CD4-positive, alpha-beta T cell treated with Interleukin-17A for 1 hour (primary cell): ENCODE measurements at regions not wholly inside any gene's neighbourhood (a gene's known extent, or its start where the extent isn't known, plus 50 kb on each side); places are given as distances from the start of the nearest gene placed in this dataset.
"Not testable (repeated sequence)": the region's sequence is repeated elsewhere in the genome, so short reads cannot be mapped to it uniquely, and the experiment has no call there.

Experiments used
- DNase-seq: peaks from one replicate; pipeline ENCODE4 v3.0.0-alpha.2; 2020

GRCh38 chr2:40584432-40584831 is 132.5 kb upstream of the SLC8A1 start:
- DNase-seq, result no peak

DNA sequence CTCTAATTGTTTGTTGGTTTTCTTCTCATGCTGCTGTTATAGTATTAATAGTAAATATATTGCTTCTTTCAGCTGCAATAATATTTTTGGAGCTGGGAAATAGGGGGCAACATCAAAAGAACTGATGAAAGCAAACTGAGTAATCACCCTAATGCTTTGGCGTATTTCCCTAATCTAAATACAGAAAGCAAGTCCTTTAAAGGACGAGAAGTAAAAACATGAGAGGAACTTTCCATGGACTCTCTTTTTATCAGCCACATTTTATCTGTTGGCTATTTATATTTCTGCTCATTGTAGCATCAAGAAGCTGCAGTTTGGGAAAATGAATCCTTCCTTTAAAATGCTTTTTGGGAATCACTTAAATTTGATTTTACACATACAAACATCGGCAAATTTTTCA is 139.9 kb upstream of the SLC8A1 start:
- no peak for DNase-seq

DNA sequence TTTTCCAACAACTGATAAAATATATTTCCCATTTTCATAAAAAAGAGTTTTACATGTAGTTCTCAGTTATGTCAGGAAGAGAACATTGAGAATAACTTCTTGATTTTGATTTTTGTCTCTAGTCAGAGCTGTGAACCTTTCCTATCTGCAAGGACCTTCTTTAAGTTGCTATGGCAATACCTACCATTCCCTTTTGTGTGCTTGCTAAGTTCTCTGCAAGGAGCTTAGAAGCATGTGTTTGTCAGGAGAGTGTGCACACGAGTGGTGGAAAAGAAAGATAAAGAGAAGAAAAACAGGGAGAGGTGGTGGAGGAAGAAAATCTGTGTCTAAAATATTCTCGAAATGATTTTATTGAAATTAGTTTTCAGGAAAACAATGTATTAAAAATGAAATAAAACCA is 140.3 kb upstream of the SLC8A1 start:
- DNase-seq, result no peak

DNA sequence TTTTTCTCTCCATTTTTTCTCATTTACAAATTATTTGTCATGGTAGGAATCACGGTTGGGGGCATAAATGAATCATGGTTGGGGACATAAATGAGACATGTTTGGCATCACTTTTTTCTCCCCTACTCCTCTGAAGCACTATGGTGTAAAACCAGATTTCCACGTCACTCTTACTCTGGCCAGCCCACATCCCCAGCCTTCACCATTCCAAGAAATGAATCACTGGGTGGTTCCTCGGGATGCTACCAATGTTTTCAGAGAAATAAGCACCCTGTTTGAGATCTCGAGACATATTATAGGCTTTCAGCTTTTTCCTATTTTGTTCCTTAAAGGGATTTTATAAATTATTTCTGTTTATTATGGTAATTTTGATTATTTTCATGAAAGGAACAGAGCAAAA is 155.0 kb upstream of the SLC8A1 start:
- no peak for DNase-seq

- no peak for DNase-seq
Observed at GRCh38 chr2:40611196-40611595, 159.3 kb upstream of the SLC8A1 start.

- DNase-seq, result no peak
Observed at GRCh38 chr2:40625849-40626248, 174.0 kb upstream of the SLC8A1 start.

DNA sequence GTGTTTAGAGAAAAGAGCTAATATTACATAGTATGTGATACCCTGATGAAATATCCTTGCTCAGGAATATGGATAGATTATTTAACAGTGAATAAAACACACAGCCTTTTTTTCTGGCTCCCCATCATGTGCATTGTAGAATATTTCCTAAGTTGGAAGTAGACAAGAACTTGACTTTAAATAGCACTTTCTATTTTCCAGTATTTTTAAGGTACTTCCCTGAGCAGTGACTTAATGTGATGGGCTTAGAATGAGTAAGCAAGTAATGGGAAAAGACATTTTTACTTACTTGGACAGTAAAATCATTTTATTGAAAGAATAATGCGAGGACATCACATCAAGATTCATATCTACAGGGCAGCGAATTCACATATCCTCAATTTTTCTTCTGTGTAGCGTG is 176.7 kb upstream of the SLC8A1 start:
- no peak for DNase-seq

- DNase-seq, result no peak
Observed at GRCh38 chr2:40629768-40630434, 178.0 kb upstream of the SLC8A1 start.

DNA sequence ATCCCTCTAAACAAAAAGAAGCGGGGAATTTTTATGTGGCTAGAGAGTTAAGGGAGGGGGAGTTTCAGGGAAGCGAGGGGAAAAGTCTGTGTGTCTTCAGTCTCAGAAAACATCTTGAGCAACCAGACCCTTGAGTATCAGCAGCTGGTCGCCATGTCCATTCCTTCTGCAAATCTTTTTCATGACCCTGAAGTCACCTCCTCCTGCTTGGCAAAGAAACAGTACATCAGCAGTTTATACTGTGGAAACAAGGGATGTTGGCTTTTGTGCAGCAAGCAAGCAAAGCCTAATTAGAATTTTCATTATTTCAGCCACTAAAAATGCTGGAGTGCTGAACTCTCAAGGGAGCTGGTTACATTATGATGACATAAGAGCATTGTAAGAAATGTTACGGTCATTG is 187.4 kb upstream of the SLC8A1 start:
- no peak for DNase-seq

DNA sequence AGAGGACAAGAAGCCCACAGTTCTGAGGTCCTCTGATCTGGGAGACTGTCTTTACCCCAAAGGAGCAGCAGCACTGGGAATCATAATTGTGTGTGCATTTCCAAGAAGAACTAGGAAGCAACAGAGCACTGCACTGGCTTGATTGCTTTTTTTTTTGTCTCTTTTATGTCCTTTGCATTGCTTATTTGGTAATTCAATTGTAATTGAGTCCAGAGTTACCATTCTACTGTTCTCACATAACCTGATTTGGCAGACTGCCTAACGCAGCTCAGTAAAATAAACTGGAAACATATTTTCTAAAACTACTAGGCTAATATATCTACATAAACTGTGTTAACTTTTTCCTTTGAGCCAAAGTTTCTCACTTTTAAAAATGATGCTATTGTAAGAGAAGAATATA is 190.3 kb upstream of the SLC8A1 start:
- DNase-seq, result no peak

DNA sequence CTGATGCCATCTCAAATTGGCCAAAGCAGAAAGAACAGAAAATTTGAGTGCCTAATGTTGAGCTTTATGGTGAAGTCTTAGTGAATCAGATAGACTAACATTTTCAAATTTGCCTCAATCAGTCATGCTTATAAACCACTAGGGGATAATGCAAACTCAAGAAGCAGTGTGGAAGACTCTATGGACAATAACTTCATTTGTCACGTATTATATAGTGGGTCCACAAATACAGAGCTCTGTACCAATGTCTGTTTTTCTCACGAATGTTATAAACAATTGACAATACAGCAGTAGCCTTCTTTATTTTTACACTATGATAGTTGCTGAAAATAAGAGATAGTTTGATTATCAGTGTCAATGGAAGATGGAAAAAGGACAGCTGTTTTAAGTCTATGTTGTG is 190.8 kb upstream of the SLC8A1 start:
- DNase-seq, result no peak

DNA sequence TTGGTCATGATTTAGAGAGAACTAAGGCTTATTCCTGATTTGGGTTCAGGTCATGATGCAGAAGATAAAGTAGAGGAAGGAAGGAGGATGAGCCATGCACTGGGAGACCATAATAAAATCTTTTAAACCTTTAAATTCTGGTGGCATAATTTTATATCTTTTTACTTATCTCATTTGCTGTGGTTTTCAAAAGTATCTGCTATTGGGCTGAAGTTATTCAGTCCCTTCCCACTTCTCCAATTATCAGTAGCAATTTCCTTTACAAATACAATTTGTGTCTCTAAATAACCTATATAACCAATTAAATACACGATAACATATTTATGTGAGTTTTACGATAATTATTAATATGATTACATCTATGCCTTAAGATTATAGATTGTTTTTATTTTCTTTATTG is 194.8 kb upstream of the SLC8A1 start:
- DNase-seq, result no peak

DNA sequence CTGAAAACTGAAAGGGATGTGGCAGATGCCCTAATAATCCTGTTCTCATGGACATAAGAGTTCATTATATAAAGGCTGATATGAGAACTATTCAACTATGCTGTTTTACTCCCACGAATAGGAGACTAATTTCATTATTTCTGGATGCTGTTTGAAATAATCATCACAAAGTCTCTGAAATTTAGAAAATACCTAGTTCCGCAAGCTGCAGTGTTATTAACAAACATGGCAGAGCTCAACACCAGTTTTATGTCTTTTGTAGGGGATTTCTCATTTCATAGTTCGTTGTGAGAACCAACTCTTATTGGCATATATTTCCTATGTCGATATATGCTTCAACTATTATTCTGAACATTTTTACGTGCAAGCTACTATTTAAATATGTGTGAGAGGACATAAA is 200.3 kb upstream of the SLC8A1 start:
- DNase-seq, result no peak

DNA sequence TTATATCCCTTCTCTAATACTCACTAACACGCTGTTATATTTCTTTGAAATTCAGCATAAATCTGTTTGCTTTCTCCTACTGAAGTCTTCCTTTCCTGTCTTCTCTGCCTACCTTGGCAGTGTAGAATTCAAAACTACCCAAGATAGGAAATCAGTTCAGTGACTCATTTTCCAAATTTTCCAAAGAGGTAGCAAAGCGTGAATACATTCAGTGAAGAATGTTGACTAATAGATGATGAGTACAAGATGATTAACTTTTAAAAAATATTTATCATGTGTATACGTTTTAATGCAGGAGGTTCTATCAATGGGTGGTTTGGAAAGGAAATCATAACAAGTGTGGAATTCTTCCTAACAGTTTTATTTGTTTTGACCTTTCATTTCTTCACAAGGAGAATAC is 201.9 kb upstream of the SLC8A1 start:
- no peak for DNase-seq

DNA sequence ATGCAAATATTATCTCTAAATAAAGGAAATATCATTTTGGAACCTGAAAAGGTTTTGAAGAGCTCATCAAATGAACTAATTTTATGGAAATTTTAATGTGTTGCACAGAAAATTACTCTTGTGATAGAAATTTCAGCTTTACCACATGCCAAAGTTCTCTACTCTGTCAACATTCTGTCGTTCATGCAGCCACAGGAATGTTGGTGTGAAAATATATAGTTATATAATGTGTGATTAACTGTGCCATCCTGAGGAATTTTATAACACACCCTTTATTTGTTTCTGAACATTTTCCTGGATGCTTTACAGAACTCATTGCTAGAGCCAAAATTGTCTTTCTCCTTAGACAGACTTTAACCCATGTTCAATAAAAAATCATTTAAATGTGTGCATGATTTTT is 202.5 kb upstream of the SLC8A1 start:
- no peak for DNase-seq

DNA sequence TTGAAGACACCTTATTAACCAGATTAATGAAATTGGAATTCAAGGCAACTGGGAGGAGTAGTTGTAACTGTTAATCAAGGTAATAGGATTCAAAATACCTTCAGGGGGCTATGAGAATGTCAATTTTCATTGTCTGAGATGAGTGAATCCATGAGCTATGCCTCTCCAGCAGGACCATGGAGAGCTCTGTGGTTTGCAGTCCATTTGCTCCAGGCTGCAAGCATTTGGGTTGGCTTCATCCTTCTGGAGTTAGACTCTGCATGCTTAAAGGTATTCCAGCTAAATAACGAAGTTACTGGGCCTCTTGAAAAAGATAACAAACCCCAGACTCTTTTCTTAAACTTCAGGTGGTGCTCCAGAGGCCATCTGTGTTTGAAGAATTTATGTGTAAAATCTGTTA is 207.1 kb upstream of the SLC8A1 start:
- no peak for DNase-seq

DNA sequence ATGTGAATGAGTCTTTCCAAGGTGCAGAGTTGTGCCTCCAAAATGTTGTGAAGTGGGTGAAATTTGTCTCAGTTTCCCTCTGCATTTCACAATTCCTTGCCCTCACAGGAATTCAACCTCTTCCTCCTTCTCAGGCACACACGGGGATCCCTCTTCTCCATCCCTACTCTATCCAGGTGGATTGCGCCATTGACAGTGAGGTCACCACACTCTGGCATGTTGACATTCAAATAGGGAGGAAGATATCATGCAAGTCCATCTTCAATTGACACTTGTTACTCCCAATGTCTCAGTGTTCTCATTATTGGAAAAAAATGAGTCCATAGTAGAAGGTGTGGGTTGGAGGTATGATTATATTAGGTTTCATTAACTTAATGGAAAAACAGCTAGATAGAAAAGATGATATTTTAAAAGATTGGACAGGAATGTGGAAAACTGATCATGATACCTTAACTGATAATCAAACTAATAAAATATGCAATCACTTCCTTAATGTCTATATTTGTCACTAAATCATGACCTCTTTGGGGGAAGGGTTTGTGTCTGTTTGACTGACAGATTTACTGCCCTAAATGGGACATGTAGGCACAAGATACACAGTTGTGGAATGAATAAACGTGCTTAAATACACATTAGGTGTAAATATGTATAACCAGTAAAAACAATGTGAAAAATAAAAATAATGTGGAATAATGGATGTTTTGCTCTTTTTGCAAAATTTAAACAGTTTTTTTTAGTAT is 213.8 kb upstream of the SLC8A1 start:
- DNase-seq, result no peak

- no peak for DNase-seq
Observed at GRCh38 chr2:40666398-40666797, 214.5 kb upstream of the SLC8A1 start.

DNA sequence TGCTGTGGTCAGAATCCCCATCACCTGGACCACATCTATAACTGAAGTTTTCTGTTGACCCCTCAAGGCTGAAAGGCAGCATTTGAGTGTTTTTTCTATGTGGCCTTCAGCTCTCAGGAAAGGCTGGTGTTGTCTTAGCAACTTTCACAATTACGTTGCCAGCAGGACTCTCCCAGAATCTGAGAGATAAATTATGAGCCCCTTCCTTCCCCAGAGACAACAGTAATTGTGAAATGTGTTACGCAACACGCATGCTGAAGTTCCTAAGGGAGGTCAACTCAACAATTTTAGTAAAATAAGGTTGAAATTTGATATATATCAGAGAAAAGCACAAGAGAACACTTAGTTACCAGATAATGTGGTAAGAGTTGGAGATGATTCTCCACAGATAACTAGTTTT is 216.5 kb upstream of the SLC8A1 start:
- DNase-seq, result no peak

DNA sequence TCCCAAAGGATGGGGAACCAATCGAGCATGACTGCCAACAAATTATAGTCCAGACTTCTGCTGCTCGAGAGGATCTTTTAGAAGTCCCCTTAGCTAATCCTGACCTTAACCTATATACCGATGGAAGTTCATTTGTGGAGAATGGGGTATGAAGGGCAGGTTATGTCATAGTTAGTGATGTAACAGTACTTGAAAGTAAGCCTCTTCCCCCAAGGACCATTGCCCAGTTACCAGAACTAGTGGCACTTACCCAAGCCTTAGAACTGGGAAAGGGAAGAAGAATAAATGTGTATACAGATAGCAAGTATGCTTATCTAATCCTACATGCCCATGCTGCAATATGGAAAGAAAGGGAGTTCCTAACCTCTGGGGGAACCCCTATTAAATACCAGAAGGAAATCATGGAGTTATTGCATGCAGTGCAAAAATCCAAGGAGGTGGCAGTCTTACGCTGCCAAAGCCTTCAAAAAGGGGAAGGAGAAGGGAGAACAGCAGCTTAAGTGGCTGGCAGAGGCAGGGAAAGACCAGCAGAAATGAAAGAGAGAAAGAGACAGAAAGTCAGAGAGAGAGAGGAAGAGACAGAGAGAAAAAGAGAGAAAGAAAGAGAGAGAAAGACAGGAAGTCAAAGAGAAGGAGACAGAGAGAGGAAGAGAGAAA is 224.4 kb upstream of the SLC8A1 start:
- not testable (repeated sequence) for DNase-seq

DNA sequence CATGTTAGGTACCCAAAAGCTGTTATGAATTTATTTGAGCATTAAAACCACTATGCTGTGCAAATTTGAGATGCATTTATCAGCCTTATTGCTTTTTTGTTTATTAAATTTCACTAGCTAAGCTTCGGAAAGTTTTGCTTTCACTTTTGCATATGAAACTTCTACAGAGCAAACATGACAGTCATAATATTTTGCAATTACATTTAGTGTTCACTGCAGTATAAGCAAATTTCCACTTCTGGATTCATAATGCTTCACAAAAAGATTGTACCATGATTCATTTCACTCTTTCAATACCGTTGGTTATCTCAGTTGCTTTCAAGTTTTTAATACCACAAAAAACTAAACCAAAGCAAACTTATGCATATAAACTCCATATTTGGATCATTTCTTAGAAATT is 228.7 kb upstream of the SLC8A1 start:
- DNase-seq, result no peak

GRCh38 chr2:40690036-40690435 is 238.1 kb upstream of the SLC8A1 start:
- DNase-seq, result no peak

DNA sequence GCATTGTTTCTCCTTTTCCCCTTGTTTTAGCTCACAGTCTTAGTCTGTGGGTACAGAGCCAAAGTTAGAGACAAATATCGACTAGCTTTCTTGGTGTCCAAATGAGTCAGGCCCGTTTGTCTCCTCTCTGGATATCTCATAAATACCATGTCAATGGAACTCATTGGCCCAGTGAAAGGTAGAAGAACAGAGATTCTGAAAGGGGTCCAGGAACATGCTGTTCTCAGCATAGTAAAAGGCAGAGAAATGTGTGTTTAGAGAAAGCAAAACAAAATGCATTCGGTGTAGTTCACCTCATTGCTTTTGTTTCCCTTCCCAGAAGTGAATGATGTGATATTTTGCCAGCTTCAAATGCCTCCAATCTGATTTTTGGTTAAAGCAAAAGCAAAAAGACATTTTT is 238.6 kb upstream of the SLC8A1 start:
- no peak for DNase-seq

DNA sequence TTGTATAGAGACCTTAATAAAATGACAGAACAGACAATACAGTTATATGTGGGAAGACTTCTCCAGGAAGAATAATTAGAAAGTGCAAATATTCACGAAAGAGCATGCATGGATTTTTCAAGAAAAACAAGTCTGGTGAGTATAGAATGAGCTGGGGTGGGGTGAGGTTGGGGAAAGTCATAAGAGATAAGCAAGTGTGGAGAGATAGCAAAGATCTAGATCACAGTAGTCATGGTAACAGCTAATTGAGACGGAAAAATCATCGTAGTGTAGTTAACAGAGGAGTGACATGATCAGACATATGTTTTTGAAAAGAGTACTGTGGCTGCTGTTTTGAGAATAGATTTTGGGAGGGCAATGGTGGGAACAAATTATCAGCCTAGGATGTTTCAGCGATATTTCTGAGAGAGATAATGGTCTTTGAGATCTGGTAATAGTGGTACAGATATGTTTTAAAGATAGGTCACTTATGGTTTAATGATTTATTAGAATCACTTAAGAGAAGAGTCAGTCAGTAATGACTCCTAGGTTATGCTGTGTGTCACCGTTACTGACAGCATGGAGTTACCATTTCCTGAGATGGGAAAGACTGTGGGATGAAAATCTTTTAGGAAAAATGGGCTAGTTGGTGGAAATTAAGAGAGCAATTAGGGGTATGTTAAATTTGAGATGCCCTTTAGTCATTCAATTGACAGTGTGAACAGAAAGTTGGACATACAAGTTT is 248.5 kb upstream of the SLC8A1 start:
- no peak for DNase-seq
